MM.1S (cell line): ENCODE measurements at regions not wholly inside any gene's neighbourhood (a gene's known extent, or its start where the extent isn't known, plus 50 kb on each side); places are given as distances from the start of the nearest gene placed in this dataset.

Experiments
- DNase-seq: peaks from one replicate; pipeline ENCODE4 v3.0.0-alpha.2; 2015
- H2AFZ ChIP-seq: fragments of 300-600 bp; sonication (generic); 2 replicates; pipeline ENCODE4 v1.6.0; 2016; ENCODE audit warnings: antibody characterized with exemption, low read length
- H3F3A ChIP-seq: fragments of 300-600 bp; sonication (generic); 2 replicates; pipeline ENCODE4 v1.6.1; 2016; ENCODE audit warnings: mild to moderate bottlenecking, antibody characterized with exemption, low read length, moderate library complexity, mixed read lengths; ENCODE audit not compliant: insufficient read depth
- H3K27ac ChIP-seq: fragments of 300-600 bp; sonication (generic); 2 replicates; pipeline ENCODE4 v1.5.1; 2016; ENCODE audit warnings: mild to moderate bottlenecking, low read length
- H3K27me3 ChIP-seq: fragments of 300-600 bp; sonication (generic); replicated peaks from 2 replicates; pipeline ENCODE4 v1.6.0; 2016; ENCODE audit warnings: low read length; ENCODE audit not compliant: insufficient read depth
- H3K36me3 ChIP-seq: fragments of 300-600 bp; sonication (generic); replicated peaks from 2 replicates; pipeline ENCODE4 v1.6.1; 2016; ENCODE audit warnings: mild to moderate bottlenecking, low read length, mixed read lengths; ENCODE audit not compliant: insufficient read depth
- H3K4me1 ChIP-seq: fragments of 300-600 bp; sonication (generic); 2 replicates; pipeline ENCODE4 v1.6.1; 2016; ENCODE audit warnings: low read length, mixed read lengths
- H3K4me2 ChIP-seq: fragments of 300-600 bp; sonication (generic); 2 replicates; pipeline ENCODE4 v1.6.0; 2016; ENCODE audit warnings: low read depth, low read length
- H3K4me3 ChIP-seq: fragments of 300-600 bp; sonication (generic); 2 replicates; pipeline ENCODE4 v1.5.1; 2016; ENCODE audit warnings: low read length, mixed read lengths
- H3K79me2 ChIP-seq: fragments of 300-600 bp; sonication (generic); 2 replicates; pipeline ENCODE4 v1.6.1; 2016; ENCODE audit warnings: mixed run types, low read length, mixed read lengths
- H3K9ac ChIP-seq: fragments of 300-600 bp; sonication (generic); 2 replicates; pipeline ENCODE4 v1.6.1; 2016; ENCODE audit warnings: low read length, mixed read lengths
- H3K9me2 ChIP-seq: fragments of 300-600 bp; sonication (generic); replicated peaks from 2 replicates; pipeline ENCODE4 v1.6.1; 2016; ENCODE audit warnings: mild to moderate bottlenecking, low read length, mixed read lengths; ENCODE audit not compliant: insufficient read depth
- H3K9me3 ChIP-seq: fragments of 300-600 bp; sonication (generic); replicated peaks from 2 replicates; pipeline ENCODE4 v1.6.1; 2016; ENCODE audit warnings: mild to moderate bottlenecking, low read length, mixed read lengths; ENCODE audit not compliant: insufficient read depth
- H4K20me1 ChIP-seq: fragments of 300-600 bp; sonication (generic); 2 replicates; pipeline ENCODE4 v1.6.1; 2016; ENCODE audit warnings: mild to moderate bottlenecking, low read length, moderate library complexity, mixed read lengths; ENCODE audit not compliant: insufficient read depth
- CTCF ChIP-seq: fragments of 300-600 bp; sonication (generic); IDR thresholded peaks from 2 replicates; pipeline ENCODE4 v1.5.1; 2016; ENCODE audit warnings: antibody characterized with exemption, low read length, mixed read lengths
- EZH2 ChIP-seq: fragments of 300-600 bp; sonication (generic); optimal IDR thresholded peaks from 2 replicates; pipeline ENCODE3; 2017; ENCODE audit warnings: low read depth, mild to moderate bottlenecking, antibody characterized with exemption, low read length, mixed read lengths
- EZH2phosphoT487 ChIP-seq: fragments of 300-600 bp; sonication (generic); IDR thresholded peaks from 2 replicates; pipeline ENCODE4 v1.6.1; 2018; ENCODE audit warnings: antibody characterized with exemption, low read length

GRCh38 chrX:67917421-67918010, 373.7 kb downstream of the AR start:
- Histone ChIP-seq H3K9ac (no peak overlapping the region), H2AFZ (no peak overlapping the region), H3K27me3 (no peaks in the 10 kb centered on the region), H3K4me3 (no peak overlapping the region), H3K9me2 (no peaks in the 10 kb centered on the region), H3K79me2 (no peaks in the 10 kb centered on the region), H4K20me1 (no peaks in the 10 kb centered on the region), H3K4me1 (no peaks in the 10 kb centered on the region), H3F3A (no peaks in the 10 kb centered on the region), H3K27ac (no peak overlapping the region), H3K4me2 (no peak overlapping the region), H3K9me3 (no peaks in the 10 kb centered on the region), H3K36me3 (no peaks in the 10 kb centered on the region)
- TF ChIP-seq EZH2phosphoT487, result no peak
- TF ChIP-seq EZH2, result no peak
- TF ChIP-seq CTCF, result no peak
- DNase-seq, result no peak

- Histone ChIP-seq H3K36me3 (no peaks in the 10 kb centered on the region), H2AFZ (no peak overlapping the region), H3K9me2 (no peaks in the 10 kb centered on the region), H4K20me1 (no peaks in the 10 kb centered on the region), H3K9me3 (no peaks in the 10 kb centered on the region), H3K27ac (no peak overlapping the region), H3K79me2 (no peaks in the 10 kb centered on the region), H3K27me3 (no peaks in the 10 kb centered on the region), H3F3A (no peaks in the 10 kb centered on the region), H3K4me1 (no peaks in the 10 kb centered on the region), H3K9ac (no peak overlapping the region), H3K4me3 (no peak overlapping the region), H3K4me2 (no peak overlapping the region)
- no peak for DNase-seq
- TF ChIP-seq CTCF, result no peak
- no peak for TF ChIP-seq EZH2
- no peak for TF ChIP-seq EZH2phosphoT487
These were observed 379.1 kb downstream of the AR start for GRCh38 chrX:67922966-67923365.

- Histone ChIP-seq H3K27ac (no peak overlapping the region), H3K4me1 (no peaks in the 10 kb centered on the region), H3K79me2 (no peaks in the 10 kb centered on the region), H3K9me2 (no peaks in the 10 kb centered on the region), H3K4me3 (no peak overlapping the region), H3K27me3 (no peaks in the 10 kb centered on the region), H3K4me2 (no peak overlapping the region), H2AFZ (no peak overlapping the region), H4K20me1 (no peaks in the 10 kb centered on the region), H3K9me3 (no peaks in the 10 kb centered on the region), H3K36me3 (no peaks in the 10 kb centered on the region), H3K9ac (no peak overlapping the region), H3F3A (no peaks in the 10 kb centered on the region)
- TF ChIP-seq CTCF (no peak), EZH2 (no peak), EZH2phosphoT487 (no peak)
- DNase-seq, result no peak
These were observed 395.4 kb downstream of the AR start for GRCh38 chrX:67939270-67939669.
